Ascending aorta (tissue), 2 donors: ENCODE measurements at regions not wholly inside any gene's neighbourhood (a gene's known extent, or its start where the extent isn't known, plus 50 kb on each side); places are given as distances from the start of the nearest gene placed in this dataset.

Experiments
- DNase-seq, 2 donors: peaks; one replicate each; pipeline ENCODE4 v3.0.0-alpha.2; 2019; ENCODE audit warnings: low spot score in 2 of 2
- H3K27ac ChIP-seq, 2 donors: fragments of 200-600 bp; sonication (generic); one replicate each; pipeline ENCODE4 v1.5.1; 2016 to 2017; ENCODE audit warnings: mild to moderate bottlenecking in 1 of 2
- H3K27me3 ChIP-seq: fragments of 200-600 bp; sonication (generic); one replicate; pipeline ENCODE4 v1.5.1; 2017
- H3K36me3 ChIP-seq, 2 donors: fragments of 200-600 bp; sonication (generic); one replicate each; pipeline ENCODE4 v1.5.1; 2016
- H3K4me1 ChIP-seq, 2 donors: fragments of 200-600 bp; sonication (generic); one replicate each; pipeline ENCODE4 v1.5.1; 2016 to 2017; ENCODE audit warnings: mild to moderate bottlenecking in 1 of 2
- H3K4me3 ChIP-seq, 2 donors: fragments of 200-600 bp; sonication (generic); one replicate each; pipeline ENCODE4 v1.5.1; 2016 to 2017; ENCODE audit warnings: mild to moderate bottlenecking in 1 of 2
- H3K9me3 ChIP-seq, 2 donors: fragments of 200-600 bp; sonication (generic); one replicate each; pipeline ENCODE4 v1.5.1; 2016
- intact Hi-C: fragments of 100-400 bp; cut with DNase I; formaldehyde crosslinking; loops from one replicate; pipeline ENCODE4 v1.15.1; 2023
- TF ChIP-seq, protein P1 (sequence below), 3 experiments: fragments of 200-600 bp in 2 of 3; fragments of 450-650 bp in 1 of 3; sonication (generic) in 2 of 3; IDR thresholded peaks; one replicate each; pipeline ENCODE4 v1.5.1; 2016 to 2019; ENCODE audit warnings: antibody characterized with exemption in 3 of 3, mild to moderate bottlenecking in 1 of 3, moderate library complexity in 1 of 3

DNA sequence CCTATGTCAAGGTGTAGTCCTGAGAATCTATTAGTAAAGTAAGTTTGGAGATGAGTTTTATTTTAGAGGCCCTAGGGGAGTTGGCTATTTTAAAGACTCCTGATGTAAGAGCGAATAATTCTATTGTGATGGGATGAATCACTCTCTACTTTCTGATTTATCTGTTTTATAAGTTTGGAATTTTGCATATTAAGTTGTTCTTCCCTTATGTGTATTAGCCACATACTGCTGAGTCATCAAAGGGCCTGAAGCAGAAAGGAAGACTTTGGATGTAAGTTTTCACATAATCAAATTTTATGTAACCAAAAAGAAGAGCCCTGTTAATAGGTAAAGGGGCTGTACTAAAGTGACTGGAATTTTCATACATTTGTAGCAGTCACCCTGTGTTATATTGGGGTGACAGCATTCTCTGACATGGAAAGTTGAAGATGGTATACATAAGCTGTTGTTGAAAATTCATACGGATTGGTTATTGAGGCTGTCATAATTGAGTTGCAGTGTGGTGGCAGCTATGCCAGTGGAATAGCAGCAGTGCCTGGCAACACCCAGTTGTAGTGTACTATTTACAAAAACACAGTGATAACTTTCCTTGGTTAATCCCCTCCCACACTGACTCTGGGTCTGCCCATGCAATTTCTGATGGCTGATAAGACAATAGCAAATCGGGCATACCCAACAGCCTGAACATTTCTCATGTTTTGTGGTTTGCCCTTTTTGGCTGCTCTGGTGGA is 90.6 kb upstream of the NTM start:
- no peak for DNase-seq
- no peak overlapping the region for H3K27ac ChIP-seq
- intact Hi-C loops: no loop called here
- no peaks in the 10 kb centered on the region for H3K4me1 ChIP-seq
- no peaks in the 10 kb centered on the region for H3K36me3 ChIP-seq
- no peaks in the 10 kb centered on the region for H3K9me3 ChIP-seq
- H3K27me3 ChIP-seq: no peaks in the 10 kb centered on the region
- H3K4me3 ChIP-seq: no peak overlapping the region
- TF ChIP-seq, protein P1, sequence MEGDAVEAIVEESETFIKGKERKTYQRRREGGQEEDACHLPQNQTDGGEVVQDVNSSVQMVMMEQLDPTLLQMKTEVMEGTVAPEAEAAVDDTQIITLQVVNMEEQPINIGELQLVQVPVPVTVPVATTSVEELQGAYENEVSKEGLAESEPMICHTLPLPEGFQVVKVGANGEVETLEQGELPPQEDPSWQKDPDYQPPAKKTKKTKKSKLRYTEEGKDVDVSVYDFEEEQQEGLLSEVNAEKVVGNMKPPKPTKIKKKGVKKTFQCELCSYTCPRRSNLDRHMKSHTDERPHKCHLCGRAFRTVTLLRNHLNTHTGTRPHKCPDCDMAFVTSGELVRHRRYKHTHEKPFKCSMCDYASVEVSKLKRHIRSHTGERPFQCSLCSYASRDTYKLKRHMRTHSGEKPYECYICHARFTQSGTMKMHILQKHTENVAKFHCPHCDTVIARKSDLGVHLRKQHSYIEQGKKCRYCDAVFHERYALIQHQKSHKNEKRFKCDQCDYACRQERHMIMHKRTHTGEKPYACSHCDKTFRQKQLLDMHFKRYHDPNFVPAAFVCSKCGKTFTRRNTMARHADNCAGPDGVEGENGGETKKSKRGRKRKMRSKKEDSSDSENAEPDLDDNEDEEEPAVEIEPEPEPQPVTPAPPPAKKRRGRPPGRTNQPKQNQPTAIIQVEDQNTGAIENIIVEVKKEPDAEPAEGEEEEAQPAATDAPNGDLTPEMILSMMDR (IDR thresholded peaks at IDR 0.05): no peak

GRCh38 chr11:131281316-131281715 is 89.1 kb upstream of the NTM start:
- H3K27me3 ChIP-seq: no peaks in the 10 kb centered on the region
- H3K4me3 ChIP-seq: no peak overlapping the region
- no peaks in the 10 kb centered on the region for H3K9me3 ChIP-seq
- no peak for DNase-seq
- TF ChIP-seq, protein P1 (IDR thresholded peaks at IDR 0.05): no peak
- no peak overlapping the region for H3K27ac ChIP-seq
- H3K4me1 ChIP-seq: no peaks in the 10 kb centered on the region
- H3K36me3 ChIP-seq: no peaks in the 10 kb centered on the region
- intact Hi-C loops: no loop called here

- Histone ChIP-seq H3K27me3 (no peaks in the 10 kb centered on the region), H3K4me3 (no peak overlapping the region), H3K27ac (no peak overlapping the region), H3K36me3 (no peaks in the 10 kb centered on the region), H3K4me1 (no peaks in the 10 kb centered on the region), H3K9me3 (no peaks in the 10 kb centered on the region)
- TF ChIP-seq, protein P1 (IDR thresholded peaks at IDR 0.05): no peak
- no peak for DNase-seq
- intact Hi-C loops: no loop called here
Observed at GRCh38 chr11:131284041-131284440, 86.4 kb upstream of the NTM start.

DNA sequence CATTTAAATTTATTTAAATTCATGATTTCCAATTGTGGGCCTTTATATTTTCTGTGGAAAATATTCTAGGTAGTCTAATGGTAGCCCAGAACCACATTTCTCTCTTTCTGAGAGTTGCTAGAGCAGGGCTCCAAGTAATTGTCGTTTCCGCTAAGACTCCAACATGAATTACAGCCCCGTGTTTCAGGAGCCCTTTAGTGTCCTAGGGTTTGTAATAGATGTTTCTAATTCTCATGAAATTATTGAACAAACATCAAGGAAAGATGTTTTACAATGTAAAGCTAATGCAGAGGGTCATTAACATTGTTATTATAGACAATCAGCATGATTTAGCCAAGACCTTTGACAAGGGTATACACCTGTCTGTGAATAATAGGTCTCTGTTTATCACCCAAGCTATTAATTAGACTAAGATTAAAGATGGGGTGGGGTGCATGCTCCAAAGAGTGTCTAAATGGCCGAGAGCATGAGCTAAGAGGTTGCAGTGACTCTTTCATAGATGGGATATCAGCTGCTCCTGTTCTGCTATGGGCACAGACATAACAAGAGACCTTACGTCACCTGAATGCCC is 81.8 kb upstream of the NTM start:
- intact Hi-C loops: no loop called here
- TF ChIP-seq, protein P1 (IDR thresholded peaks at IDR 0.05): no peak
- Histone ChIP-seq H3K4me3 (no peak overlapping the region), H3K27me3 (no peaks in the 10 kb centered on the region), H3K9me3 (no peaks in the 10 kb centered on the region), H3K36me3 (no peaks in the 10 kb centered on the region), H3K27ac (no peak overlapping the region), H3K4me1 (no peaks in the 10 kb centered on the region)
- no peak for DNase-seq

GRCh38 chr11:131290185-131290584 is 80.2 kb upstream of the NTM start:
- H3K4me3 ChIP-seq: no peak overlapping the region
- no peaks in the 10 kb centered on the region for H3K9me3 ChIP-seq
- H3K36me3 ChIP-seq: no peaks in the 10 kb centered on the region
- H3K27ac ChIP-seq: no peak overlapping the region
- H3K27me3 ChIP-seq: no peaks in the 10 kb centered on the region
- intact Hi-C loops: no loop called here
- no peaks in the 10 kb centered on the region for H3K4me1 ChIP-seq
- no peak for DNase-seq
- TF ChIP-seq, protein P1 (IDR thresholded peaks at IDR 0.05): no peak
